ENCODE measurements at regions not wholly inside any gene's neighbourhood (a gene's known extent, or its start where the extent isn't known, plus 50 kb on each side); places are given as distances from the start of the nearest gene placed in this dataset.
"Not testable (repeated sequence)": the region's sequence is repeated elsewhere in the genome, so short reads cannot be mapped to it uniquely, and the experiment has no call there.

- Mint-ChIP-seq H3K36me3 (ENCODE audit: low read depth) (no peaks in the 10 kb centered on the region), H3K9me3 (ENCODE audit: insufficient read depth) (no peaks in the 10 kb centered on the region), H3K4me3 (no peak overlapping the region), H3K27me3 (ENCODE audit: low read depth) (no peaks in the 10 kb centered on the region), H3K27ac (no peak overlapping the region), H3K4me1 (ENCODE audit: low read depth) (no peaks in the 10 kb centered on the region)
- ChIA-PET POLR2A (no interaction called here), CTCF (no interaction called here)
- ATAC-seq (no peak), DNase-seq (no peak)
Observed at GRCh38 chr5:17096952-17097695, 120.3 kb upstream of the BASP1 start.

- ChIA-PET CTCF (no interaction called here), POLR2A (no interaction called here)
- Mint-ChIP-seq H3K4me1 (ENCODE audit: low read depth) (no peaks in the 10 kb centered on the region), H3K9me3 (ENCODE audit: insufficient read depth) (no peaks in the 10 kb centered on the region), H3K36me3 (ENCODE audit: low read depth) (no peaks in the 10 kb centered on the region), H3K4me3 (no peak overlapping the region), H3K27ac (no peak overlapping the region), H3K27me3 (ENCODE audit: low read depth) (no peaks in the 10 kb centered on the region)
- no peak for DNase-seq
- no peak for ATAC-seq
Observed at GRCh38 chr5:17099946-17100345, 117.5 kb upstream of the BASP1 start.

GRCh38 chr5:17103461-17103860, 114.0 kb upstream of the BASP1 start:
- Mint-ChIP-seq H3K36me3 (ENCODE audit: low read depth) (no peaks in the 10 kb centered on the region), H3K4me1 (ENCODE audit: low read depth) (no peaks in the 10 kb centered on the region), H3K27ac (no peak overlapping the region), H3K9me3 (ENCODE audit: insufficient read depth) (no peaks in the 10 kb centered on the region), H3K4me3 (no peak overlapping the region), H3K27me3 (ENCODE audit: low read depth) (no peaks in the 10 kb centered on the region)
- ChIA-PET CTCF (no interaction called here), POLR2A (no interaction called here)
- no peak for DNase-seq
- ATAC-seq: no peak

- H3K9me3 Mint-ChIP-seq (ENCODE audit: insufficient read depth): no peaks in the 10 kb centered on the region
- no peak overlapping the region for H3K27ac Mint-ChIP-seq
- no peaks in the 10 kb centered on the region for H3K4me1 Mint-ChIP-seq (ENCODE audit: low read depth)
- DNase-seq: no peak
- no peak for ATAC-seq
- H3K4me3 Mint-ChIP-seq: no peak overlapping the region
- POLR2A ChIA-PET: no interaction called here
- no peaks in the 10 kb centered on the region for H3K27me3 Mint-ChIP-seq (ENCODE audit: low read depth)
- CTCF ChIA-PET: no interaction called here
- no peaks in the 10 kb centered on the region for H3K36me3 Mint-ChIP-seq (ENCODE audit: low read depth)
Observed at GRCh38 chr5:17105744-17106418, 111.5 kb upstream of the BASP1 start.

GRCh38 chr5:17106521-17106920, 110.9 kb upstream of the BASP1 start:
- H3K27me3 Mint-ChIP-seq (ENCODE audit: low read depth): no peaks in the 10 kb centered on the region
- no peaks in the 10 kb centered on the region for H3K4me1 Mint-ChIP-seq (ENCODE audit: low read depth)
- no peak overlapping the region for H3K4me3 Mint-ChIP-seq
- ChIA-PET POLR2A (no interaction called here), CTCF (no interaction called here)
- H3K27ac Mint-ChIP-seq: no peak overlapping the region
- no peaks in the 10 kb centered on the region for H3K36me3 Mint-ChIP-seq (ENCODE audit: low read depth)
- no peak for DNase-seq
- ATAC-seq: no peak
- H3K9me3 Mint-ChIP-seq (ENCODE audit: insufficient read depth): no peaks in the 10 kb centered on the region

GRCh38 chr5:17112091-17112716, 105.2 kb upstream of the BASP1 start:
- H3K36me3 Mint-ChIP-seq (ENCODE audit: low read depth); H3K4me1 Mint-ChIP-seq (ENCODE audit: low read depth); POLR2A ChIA-PET; DNase-seq; CTCF ChIA-PET; H3K9me3 Mint-ChIP-seq (ENCODE audit: insufficient read depth); ATAC-seq; H3K27ac Mint-ChIP-seq; H3K27me3 Mint-ChIP-seq (ENCODE audit: low read depth); H3K4me3 Mint-ChIP-seq: not testable (repeated sequence)

GRCh38 chr5:17113174-17113958, 104.1 kb upstream of the BASP1 start:
- CTCF ChIA-PET: interaction anchor here (1.4 kb wide), 1 partner anchor 19 kb away, joined by 4 read pairs; no protein-coding TSS in a partner anchor

GRCh38 chr5:17114233-17114632, 103.2 kb upstream of the BASP1 start:
- POLR2A ChIA-PET: no interaction called here

More at GRCh38 chr5:17113174-17113958, 104.1 kb upstream of the BASP1 start:
- Mint-ChIP-seq H3K4me1 (ENCODE audit: low read depth) (no peaks in the 10 kb centered on the region), H3K36me3 (ENCODE audit: low read depth) (no peaks in the 10 kb centered on the region), H3K27ac (no peak overlapping the region), H3K27me3 (ENCODE audit: low read depth) (no peaks in the 10 kb centered on the region), H3K9me3 (ENCODE audit: insufficient read depth) (no peaks in the 10 kb centered on the region), H3K4me3 (no peak overlapping the region)
- no peak for DNase-seq
- POLR2A ChIA-PET: no interaction called here
- ATAC-seq: no peak

GRCh38 chr5:17114715-17115599, 102.5 kb upstream of the BASP1 start:
- no peaks in the 10 kb centered on the region for H3K27me3 Mint-ChIP-seq (ENCODE audit: low read depth)
- peaks cover 2% of the 10 kb centered on the region for H3K4me1 Mint-ChIP-seq (ENCODE audit: low read depth)
- H3K4me3 Mint-ChIP-seq: no peak overlapping the region
- H3K27ac Mint-ChIP-seq: no peak overlapping the region
- CTCF ChIA-PET: interaction anchor here (1.4 kb wide), 1 partner anchor 17 kb away, joined by 4 read pairs; no protein-coding TSS in a partner anchor
- no peaks in the 10 kb centered on the region for H3K9me3 Mint-ChIP-seq (ENCODE audit: insufficient read depth)
- POLR2A ChIA-PET: no interaction called here
- ATAC-seq (no peak), DNase-seq (no peak)
- H3K36me3 Mint-ChIP-seq (ENCODE audit: low read depth): no peaks in the 10 kb centered on the region

More at GRCh38 chr5:17114233-17114632, 103.2 kb upstream of the BASP1 start:
- no peaks in the 10 kb centered on the region for H3K9me3 Mint-ChIP-seq (ENCODE audit: insufficient read depth)
- H3K27ac Mint-ChIP-seq: no peak overlapping the region
- DNase-seq: no peak
- ATAC-seq: no peak
- H3K36me3 Mint-ChIP-seq (ENCODE audit: low read depth): no peaks in the 10 kb centered on the region
- H3K27me3 Mint-ChIP-seq (ENCODE audit: low read depth): no peaks in the 10 kb centered on the region
- CTCF ChIA-PET: interaction anchor here (1.4 kb wide), 1 partner anchor 18 kb away, joined by 4 read pairs; no protein-coding TSS in a partner anchor
- H3K4me3 Mint-ChIP-seq: no peak overlapping the region
- H3K4me1 Mint-ChIP-seq (ENCODE audit: low read depth): peaks cover 2% of the 10 kb centered on the region

GRCh38 chr5:17115855-17116254, 101.6 kb upstream of the BASP1 start:
- CTCF ChIA-PET: no interaction called here

GRCh38 chr5:17118631-17119030, 98.8 kb upstream of the BASP1 start:
- ChIA-PET CTCF (no interaction called here), POLR2A (no interaction called here)
- H3K36me3 Mint-ChIP-seq (ENCODE audit: low read depth): no peaks in the 10 kb centered on the region
- no peak overlapping the region for H3K27ac Mint-ChIP-seq
- DNase-seq: no peak
- no peaks in the 10 kb centered on the region for H3K27me3 Mint-ChIP-seq (ENCODE audit: low read depth)
- no peak overlapping the region for H3K4me3 Mint-ChIP-seq
- no peak for ATAC-seq
- H3K9me3 Mint-ChIP-seq (ENCODE audit: insufficient read depth): no peaks in the 10 kb centered on the region
- H3K4me1 Mint-ChIP-seq (ENCODE audit: low read depth): peaks cover 2% of the 10 kb centered on the region

More at GRCh38 chr5:17115855-17116254, 101.6 kb upstream of the BASP1 start:
- no peaks in the 10 kb centered on the region for H3K27me3 Mint-ChIP-seq (ENCODE audit: low read depth)
- no peak overlapping the region for H3K4me3 Mint-ChIP-seq
- H3K36me3 Mint-ChIP-seq (ENCODE audit: low read depth): no peaks in the 10 kb centered on the region
- peaks cover 2% of the 10 kb centered on the region for H3K4me1 Mint-ChIP-seq (ENCODE audit: low read depth)
- no peak for ATAC-seq
- H3K9me3 Mint-ChIP-seq (ENCODE audit: insufficient read depth): no peaks in the 10 kb centered on the region
- no peak overlapping the region for H3K27ac Mint-ChIP-seq
- no peak for DNase-seq
- POLR2A ChIA-PET: no interaction called here

Data from activated CD8-positive, alpha-beta T cell treated with anti-CD3 and anti-CD28 coated beads, Interleukin-2, amount 10 ng/mL, durations not matched to agents 7 days and 5 days (primary cell).